Osteoblast (primary cell): ENCODE measurements at regions not wholly inside any gene's neighbourhood (a gene's known extent, or its start where the extent isn't known, plus 50 kb on each side); places are given as distances from the start of the nearest gene placed in this dataset.

Source experiments
- DNase-seq: peaks from one replicate; pipeline ENCODE4 v3.0.0; 2011; ENCODE audit warnings: low spot score, mixed read lengths; ENCODE audit not compliant: insufficient read length; ENCODE audit errors: missing footprints
- H2AFZ ChIP-seq: 2 replicates; pipeline ENCODE4 v1.6.0; 2011; ENCODE audit warnings: mild to moderate bottlenecking, low read length
- H3K27ac ChIP-seq: 2 replicates; pipeline ENCODE4 v1.5.1; 2011; ENCODE audit warnings: mild to moderate bottlenecking, low read depth, low read length, moderate library complexity
- H3K27me3 ChIP-seq: 2 replicates; pipeline ENCODE4 v1.6.0; 2012; ENCODE audit warnings: mild to moderate bottlenecking, control low read depth, inconsistent platforms, low read length, moderate library complexity; ENCODE audit not compliant: insufficient read depth
- H3K36me3 ChIP-seq: 2 replicates; pipeline ENCODE4 v1.5.1; 2011; ENCODE audit warnings: mild to moderate bottlenecking, low read length, control low read depth, moderate library complexity; ENCODE audit not compliant: insufficient read depth
- H3K4me1 ChIP-seq: 2 replicates; pipeline ENCODE4 v1.5.1; 2011; ENCODE audit warnings: mild to moderate bottlenecking, low read length, control low read depth, moderate library complexity; ENCODE audit not compliant: insufficient read depth
- H3K4me2 ChIP-seq: 2 replicates; pipeline ENCODE4 v1.6.0; 2011; ENCODE audit warnings: mild to moderate bottlenecking, low read length; ENCODE audit not compliant: insufficient read depth
- H3K4me3 ChIP-seq: fragments of 200-600 bp; sonication (generic); 3 replicates; pipeline ENCODE4 v1.5.1; 2012; ENCODE audit warnings: mild to moderate bottlenecking, low read length, inconsistent platforms; ENCODE audit not compliant: insufficient read depth
- H3K79me2 ChIP-seq: 2 replicates; pipeline ENCODE4 v1.6.0; 2012; ENCODE audit warnings: mild to moderate bottlenecking, low read length, control low read depth, inconsistent platforms; ENCODE audit not compliant: insufficient read depth
- H3K9me3 ChIP-seq: 2 replicates; pipeline ENCODE4 v1.5.1; 2011; ENCODE audit warnings: low read depth, low read length, control low read depth
- H4K20me1 ChIP-seq: 2 replicates; pipeline ENCODE4 v1.6.0; 2012; ENCODE audit warnings: mild to moderate bottlenecking, low read length, control low read depth; ENCODE audit not compliant: insufficient read depth
- TF ChIP-seq, protein P1 (sequence below): IDR thresholded peaks from 2 replicates; pipeline ENCODE4 v1.5.1; 2011; ENCODE audit warnings: mild to moderate bottlenecking, low read depth, low read length, moderate library complexity; ENCODE audit errors: extremely low read depth

DNA sequence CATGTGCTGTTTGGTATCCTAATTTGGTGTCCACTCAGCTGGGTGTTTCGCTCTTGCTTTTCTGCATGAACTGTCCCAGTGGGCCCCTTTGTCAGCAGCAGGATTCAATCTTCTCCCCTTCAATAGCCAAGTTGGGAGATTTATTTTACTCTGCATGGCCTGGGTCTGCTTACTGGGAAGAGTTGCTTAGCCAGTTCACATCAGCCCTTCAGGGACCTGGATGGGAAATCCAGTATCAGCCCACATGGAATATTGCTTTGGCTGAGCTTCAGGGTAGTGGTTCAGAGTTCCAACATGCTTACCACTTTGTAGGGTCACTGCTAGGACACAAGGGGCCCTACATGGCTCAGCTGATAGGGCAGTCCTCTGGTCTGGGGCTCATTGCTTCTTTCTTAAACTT is 93.0 kb upstream of the BOC start:
- Histone ChIP-seq H2AFZ (no peak overlapping the region), H3K27ac (peak overlapping the region; percentile 21), H4K20me1 (no peaks in the 10 kb centered on the region), H3K9me3 (no peaks in the 10 kb centered on the region), H3K36me3 (no peaks in the 10 kb centered on the region), H3K4me1 (peaks cover 9% of the 10 kb centered on the region), H3K27me3 (no peaks in the 10 kb centered on the region), H3K79me2 (no peaks in the 10 kb centered on the region), H3K4me3 (no peak overlapping the region), H3K4me2 (no peak overlapping the region)
- no peak for DNase-seq
- TF ChIP-seq, protein P1, sequence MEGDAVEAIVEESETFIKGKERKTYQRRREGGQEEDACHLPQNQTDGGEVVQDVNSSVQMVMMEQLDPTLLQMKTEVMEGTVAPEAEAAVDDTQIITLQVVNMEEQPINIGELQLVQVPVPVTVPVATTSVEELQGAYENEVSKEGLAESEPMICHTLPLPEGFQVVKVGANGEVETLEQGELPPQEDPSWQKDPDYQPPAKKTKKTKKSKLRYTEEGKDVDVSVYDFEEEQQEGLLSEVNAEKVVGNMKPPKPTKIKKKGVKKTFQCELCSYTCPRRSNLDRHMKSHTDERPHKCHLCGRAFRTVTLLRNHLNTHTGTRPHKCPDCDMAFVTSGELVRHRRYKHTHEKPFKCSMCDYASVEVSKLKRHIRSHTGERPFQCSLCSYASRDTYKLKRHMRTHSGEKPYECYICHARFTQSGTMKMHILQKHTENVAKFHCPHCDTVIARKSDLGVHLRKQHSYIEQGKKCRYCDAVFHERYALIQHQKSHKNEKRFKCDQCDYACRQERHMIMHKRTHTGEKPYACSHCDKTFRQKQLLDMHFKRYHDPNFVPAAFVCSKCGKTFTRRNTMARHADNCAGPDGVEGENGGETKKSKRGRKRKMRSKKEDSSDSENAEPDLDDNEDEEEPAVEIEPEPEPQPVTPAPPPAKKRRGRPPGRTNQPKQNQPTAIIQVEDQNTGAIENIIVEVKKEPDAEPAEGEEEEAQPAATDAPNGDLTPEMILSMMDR, result no peak

DNA sequence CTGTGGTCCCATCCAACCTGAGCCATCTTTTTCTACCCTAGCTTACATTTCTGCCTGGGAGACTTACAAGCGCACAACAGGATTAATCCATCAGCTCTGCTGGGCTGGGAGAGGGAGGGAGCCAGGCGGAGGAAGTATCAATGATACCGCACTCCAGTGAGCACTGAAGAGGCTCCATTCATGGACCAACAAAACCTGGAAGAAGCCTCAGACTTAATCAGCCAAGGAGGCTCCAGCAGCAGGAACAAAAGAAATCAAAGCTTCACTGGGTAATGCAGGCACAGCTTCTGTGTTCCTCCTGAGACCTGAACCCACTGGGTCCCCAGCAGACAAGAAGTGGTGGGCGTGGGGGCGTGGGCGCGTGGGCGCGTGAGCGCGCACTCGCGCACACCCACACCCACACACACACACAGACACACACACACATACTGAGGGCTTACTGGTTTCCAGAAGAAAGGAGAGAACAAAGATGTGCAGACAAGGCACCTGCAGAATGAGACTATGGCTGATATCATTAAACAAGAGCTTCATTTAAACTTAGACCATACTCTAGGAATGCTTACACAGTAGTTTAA is 87.0 kb upstream of the BOC start:
- H2AFZ ChIP-seq, result no peak overlapping the region
- TF ChIP-seq, protein P1, result no peak
- DNase-seq, result no peak

DNA sequence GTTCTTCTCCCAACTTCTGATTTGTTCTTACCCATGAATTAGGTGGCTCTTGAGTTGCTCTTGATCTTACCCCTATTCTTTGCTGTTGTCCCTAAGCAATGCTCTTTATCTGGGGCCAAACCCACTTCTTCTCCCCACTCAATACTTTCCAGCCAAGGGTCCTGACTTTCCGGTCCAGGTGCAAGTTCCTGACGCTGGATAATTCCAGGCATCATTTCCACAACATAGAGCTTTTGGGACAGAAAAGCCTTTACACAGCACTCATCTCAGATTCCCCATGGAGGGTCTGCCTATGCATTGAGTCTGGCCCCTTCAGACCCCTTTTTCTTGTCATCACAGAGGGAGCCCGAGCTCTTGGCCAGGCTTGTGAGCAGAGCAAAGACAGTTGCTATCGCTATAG is 85.4 kb upstream of the BOC start:
- no peaks in the 10 kb centered on the region for H3K79me2 ChIP-seq
- H3K27ac ChIP-seq, result no peak overlapping the region
- no peak overlapping the region for H2AFZ ChIP-seq
- H3K27me3 ChIP-seq, result no peaks in the 10 kb centered on the region
- no peaks in the 10 kb centered on the region for H3K9me3 ChIP-seq
- H3K36me3 ChIP-seq, result no peaks in the 10 kb centered on the region
- H3K4me2 ChIP-seq, result no peak overlapping the region
- H3K4me1 ChIP-seq, result no peaks in the 10 kb centered on the region
- DNase-seq, result no peak
- TF ChIP-seq, protein P1, result no peak
- H3K4me3 ChIP-seq, result no peak overlapping the region
- H4K20me1 ChIP-seq, result no peaks in the 10 kb centered on the region

More for the DNA sequence above, 87.0 kb upstream of the BOC start:
- H3K36me3 ChIP-seq, result no peaks in the 10 kb centered on the region
- H4K20me1 ChIP-seq, result no peaks in the 10 kb centered on the region
- no peaks in the 10 kb centered on the region for H3K27me3 ChIP-seq
- no peaks in the 10 kb centered on the region for H3K4me1 ChIP-seq
- no peaks in the 10 kb centered on the region for H3K9me3 ChIP-seq
- no peaks in the 10 kb centered on the region for H3K79me2 ChIP-seq
- H3K4me3 ChIP-seq, result no peak overlapping the region
- H3K27ac ChIP-seq, result no peak overlapping the region
- no peak overlapping the region for H3K4me2 ChIP-seq

DNA sequence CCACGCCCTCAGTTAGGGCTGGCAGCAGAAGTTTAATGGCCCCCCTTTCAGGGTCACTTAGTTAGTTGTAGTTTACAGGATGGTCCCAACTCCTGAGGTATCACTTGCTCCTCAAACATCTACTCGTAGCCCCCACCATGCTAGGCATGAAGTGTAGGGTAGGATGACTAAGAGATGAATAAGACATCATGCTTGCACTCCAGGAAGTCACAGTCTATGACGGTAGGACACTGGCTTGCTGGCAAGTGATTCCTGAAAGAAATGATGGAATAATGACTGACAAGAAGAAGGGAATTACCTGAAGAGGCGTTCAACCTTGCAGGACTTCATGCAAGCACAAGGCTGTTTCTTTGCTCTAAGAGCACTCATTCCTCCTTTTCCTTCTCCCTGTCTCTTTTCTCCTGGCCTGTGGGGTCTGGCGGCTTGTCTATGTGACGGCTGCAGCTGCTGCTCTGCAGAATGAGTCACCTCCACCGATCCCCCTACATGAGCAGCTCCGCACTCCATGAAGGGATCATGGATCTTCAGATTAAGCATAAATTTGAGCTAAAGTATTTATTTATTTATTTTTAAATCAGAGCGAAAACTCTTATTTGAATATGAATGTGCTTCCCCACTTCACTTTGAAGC is 82.9 kb upstream of the BOC start:
- Histone ChIP-seq H3K79me2 (no peaks in the 10 kb centered on the region), H3K4me2 (no peak overlapping the region), H3K27ac (no peak overlapping the region), H2AFZ (no peak overlapping the region), H4K20me1 (no peaks in the 10 kb centered on the region), H3K4me3 (no peak overlapping the region), H3K4me1 (no peaks in the 10 kb centered on the region), H3K36me3 (no peaks in the 10 kb centered on the region), H3K9me3 (no peaks in the 10 kb centered on the region), H3K27me3 (no peaks in the 10 kb centered on the region)
- no peak for DNase-seq
- TF ChIP-seq, protein P1, result no peak
